Frontal cortex (tissue), 3 donors: ENCODE measurements at regions not wholly inside any gene's neighbourhood (a gene's known extent, or its start where the extent isn't known, plus 50 kb on each side); places are given as distances from the start of the nearest gene placed in this dataset.
"Not testable (repeated sequence)": the region's sequence is repeated elsewhere in the genome, so short reads cannot be mapped to it uniquely, and the experiment has no call there.

Experiments
- DNase-seq, 2 donors: peaks; one replicate each; pipeline ENCODE4 v3.0.0; 2012; ENCODE audit warnings: low spot score in 2 of 2
- FAIRE-seq: peaks from 2 replicates; lab custom pipeline; 2012; peaks lifted over from hg19 to GRCh38; lab: Jason Lieb, UNC
- donor health status: control.
- donor health status: control.
- donor health status: control.

DNA sequence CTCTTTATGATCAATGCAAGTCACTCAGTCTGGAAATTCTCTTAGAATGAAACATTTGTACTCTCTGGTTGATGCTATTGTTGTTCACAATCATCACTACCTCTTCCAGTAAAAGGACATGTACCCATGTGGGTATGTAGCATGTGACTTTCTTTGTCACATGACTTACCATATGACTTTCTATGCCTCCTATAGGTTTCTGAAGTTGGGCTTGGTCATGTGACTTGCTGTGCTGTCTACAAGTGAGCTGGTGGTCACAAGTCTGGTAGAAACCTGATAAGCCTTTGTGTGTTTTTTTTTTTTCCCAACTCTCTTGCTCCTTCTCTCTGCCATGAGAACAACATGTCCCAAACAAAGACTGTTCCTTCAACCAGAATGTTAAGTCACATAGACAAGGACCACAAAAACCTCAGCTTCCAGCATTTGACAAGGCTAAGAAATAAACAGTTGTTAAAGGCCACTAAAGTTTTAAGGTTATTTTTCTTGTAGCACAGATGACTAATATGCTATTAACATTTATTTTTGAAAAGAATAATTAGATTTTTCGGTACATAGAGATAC lies 379.2 kb upstream of the SLC35B3 start:
- no peak for DNase-seq
- no peak for FAIRE-seq

DNA sequence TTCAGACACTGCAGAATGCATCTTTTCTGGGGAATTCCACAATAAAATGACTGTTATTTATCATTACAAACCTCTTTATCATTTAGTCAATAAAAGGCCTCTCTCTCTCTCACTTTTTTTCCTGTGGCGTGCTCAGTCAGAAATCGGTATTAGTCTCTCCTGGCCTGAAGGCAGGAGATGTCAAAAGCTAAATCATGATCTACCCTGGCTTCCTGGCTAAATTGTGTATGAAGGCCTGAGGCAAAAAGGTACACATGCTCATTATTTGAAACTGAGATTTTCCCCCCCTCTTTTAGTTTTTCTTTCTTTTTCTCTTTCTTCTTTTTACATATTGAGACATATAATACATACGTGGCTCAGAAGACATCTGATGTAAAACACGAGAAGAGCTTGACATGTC lies 375.0 kb upstream of the SLC35B3 start:
- DNase-seq (no peak), FAIRE-seq (no peak)

DNA sequence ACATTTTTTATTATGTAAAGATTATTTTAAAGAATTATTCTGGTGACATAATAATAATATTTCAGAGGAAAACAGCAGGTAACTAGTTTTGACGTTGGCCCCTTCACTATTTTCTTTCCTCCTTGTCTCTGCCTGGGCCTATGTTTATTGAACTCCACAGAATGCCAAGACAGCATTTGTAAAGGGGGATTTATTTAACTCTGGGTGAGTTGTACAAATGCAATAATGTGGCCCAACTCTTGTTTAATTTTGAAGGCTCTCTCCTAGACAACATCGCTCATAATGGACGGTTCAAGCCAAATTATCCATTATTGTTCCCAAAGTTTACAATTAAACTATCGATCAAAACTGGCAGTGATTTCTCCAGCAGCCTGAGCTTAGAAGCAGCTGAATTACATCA lies 374.3 kb upstream of the SLC35B3 start:
- FAIRE-seq (no peak), DNase-seq (no peak)

DNA sequence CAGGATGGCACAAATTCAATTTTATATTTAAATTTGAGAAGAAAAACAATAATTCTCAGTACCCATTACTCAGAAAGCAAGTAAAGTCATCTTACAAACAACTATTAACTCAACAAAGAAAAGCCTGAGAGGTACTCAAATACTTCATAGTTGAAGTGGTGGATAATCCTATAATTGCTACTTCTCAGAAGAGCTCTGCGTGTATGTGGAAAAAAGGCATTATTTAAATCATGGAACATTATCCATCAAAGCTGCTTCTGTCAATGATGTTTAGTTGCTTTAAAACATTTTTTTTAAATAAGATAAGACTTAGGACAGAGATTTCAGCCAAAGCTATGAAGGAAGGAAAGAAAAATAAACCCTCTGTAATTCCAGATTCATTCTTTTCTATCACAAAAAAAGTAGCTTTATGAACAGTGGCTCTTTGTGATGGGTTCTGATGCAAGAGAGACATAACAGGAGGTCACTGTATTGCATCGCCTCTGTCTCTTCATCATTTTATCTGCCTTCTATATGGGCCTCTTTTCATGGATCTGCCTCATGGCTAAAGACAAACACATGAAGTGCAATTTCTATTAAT lies 367.9 kb upstream of the SLC35B3 start:
- DNase-seq = no peak
- no peak for FAIRE-seq

DNA sequence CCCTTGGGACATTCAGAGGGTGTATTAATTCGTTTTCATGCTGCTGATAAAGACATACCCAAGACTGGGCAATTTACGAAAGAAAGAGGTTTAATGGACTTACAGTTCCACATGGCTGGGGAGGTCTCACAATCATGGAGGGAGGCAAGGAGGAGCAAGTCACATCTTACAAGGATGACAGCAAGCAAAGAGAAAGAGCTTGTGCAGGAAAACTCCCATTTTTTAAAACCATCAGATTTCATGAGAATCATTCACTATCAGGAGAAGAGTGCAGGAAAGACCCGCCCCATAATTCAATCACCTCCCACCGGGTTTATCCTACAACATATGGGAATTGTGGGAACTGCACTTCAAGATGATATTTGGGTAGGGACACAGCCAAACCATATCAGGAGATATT lies 367.1 kb upstream of the SLC35B3 start:
- not testable (repeated sequence) for DNase-seq, FAIRE-seq

DNA sequence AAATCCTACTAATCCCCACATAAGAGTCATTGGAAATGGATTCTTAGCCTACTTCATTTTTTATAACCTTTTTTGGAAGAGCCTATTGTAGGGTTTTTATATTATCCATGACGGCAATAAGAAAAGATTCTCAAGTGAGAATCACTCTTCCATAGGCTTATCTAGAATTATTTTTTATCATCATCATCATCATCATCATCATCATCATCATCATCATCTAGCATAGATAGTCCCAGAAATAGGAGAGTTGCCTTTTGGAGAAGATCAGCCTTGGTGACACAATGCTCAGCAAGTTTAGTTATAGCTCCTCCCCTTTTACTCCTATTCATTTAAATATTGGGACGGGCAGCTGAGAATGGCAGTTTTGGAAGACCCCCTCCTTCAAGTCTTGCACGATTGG lies 359.1 kb upstream of the SLC35B3 start:
- no peak for DNase-seq
- FAIRE-seq = no peak

DNA sequence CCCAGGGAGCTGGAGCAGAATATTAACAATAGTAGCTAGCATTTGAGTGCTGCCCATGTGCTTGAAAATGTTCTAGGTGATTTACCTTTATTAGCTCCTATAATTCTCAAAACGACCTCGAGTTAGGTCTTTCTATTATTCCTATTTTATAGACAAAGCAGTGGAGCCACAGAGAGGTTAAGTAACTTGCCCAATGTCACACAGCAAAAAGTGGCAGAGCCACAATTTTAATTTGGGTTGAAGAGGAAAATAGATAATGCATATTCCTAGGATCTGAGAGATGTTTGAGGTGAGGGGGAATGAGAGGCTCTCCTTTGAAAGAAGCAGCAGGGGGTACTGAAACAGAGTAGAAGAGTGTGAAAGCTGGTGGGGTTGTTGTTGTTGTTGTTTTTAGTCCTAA lies 354.5 kb upstream of the SLC35B3 start:
- no peak for FAIRE-seq
- no peak for DNase-seq

DNA sequence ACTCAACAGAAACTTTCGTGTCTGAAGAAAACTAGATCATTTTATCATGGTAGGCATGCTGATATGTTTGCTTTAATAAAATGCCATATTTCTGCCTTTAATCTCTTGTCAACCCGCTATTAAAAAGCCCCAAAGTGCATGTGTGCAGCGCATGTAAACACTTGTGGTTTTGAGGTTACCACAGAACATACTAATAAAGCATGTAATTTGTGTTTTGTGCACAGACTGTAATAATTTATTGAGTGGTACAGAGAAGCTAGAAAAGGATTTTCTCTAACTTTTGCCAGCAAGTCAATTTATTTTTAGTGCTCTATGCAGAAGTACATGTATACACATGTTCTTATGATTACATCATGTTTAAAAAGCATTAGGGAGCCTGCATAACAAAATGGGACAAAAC lies 349.9 kb upstream of the SLC35B3 start:
- no peak for FAIRE-seq
- DNase-seq = no peak

DNA sequence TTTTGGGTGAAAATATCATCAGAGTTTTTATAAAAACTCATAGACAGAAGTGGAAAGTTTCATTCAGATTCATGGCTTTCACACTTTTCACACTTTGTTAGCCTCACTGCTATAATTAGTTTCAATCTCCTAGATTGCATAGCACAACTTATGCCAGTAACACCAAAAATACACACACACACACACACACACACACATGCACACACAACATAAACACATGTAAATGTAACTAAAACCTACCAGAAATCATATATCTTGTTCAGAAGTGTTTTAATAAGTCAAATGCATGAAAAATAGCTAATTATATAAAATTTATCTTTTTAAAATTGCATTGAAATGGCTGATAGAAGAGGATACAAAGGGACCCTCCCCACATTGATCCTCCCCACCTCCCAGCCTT lies 347.8 kb upstream of the SLC35B3 start:
- DNase-seq = no peak
- FAIRE-seq = no peak

DNA sequence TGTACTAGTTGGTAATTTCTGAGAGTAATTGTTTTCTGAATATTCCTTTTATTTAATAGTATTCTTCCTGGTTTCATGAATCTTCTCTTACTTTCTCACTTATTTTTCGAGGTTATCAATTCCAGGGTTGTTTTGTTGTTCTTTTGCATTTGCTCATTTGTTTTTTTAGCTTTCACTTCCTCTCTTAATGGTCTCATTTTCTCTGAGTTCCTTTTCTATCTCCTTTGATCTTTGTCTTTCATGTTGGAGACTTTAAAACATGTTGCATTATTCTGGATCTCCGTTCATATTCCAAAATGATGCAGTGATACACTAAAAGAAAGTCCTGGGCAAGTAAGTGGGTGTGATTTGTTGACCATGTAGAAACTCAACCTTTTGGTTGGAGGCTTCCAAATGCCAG lies 345.3 kb upstream of the SLC35B3 start:
- DNase-seq (no peak), FAIRE-seq (no peak)

DNA sequence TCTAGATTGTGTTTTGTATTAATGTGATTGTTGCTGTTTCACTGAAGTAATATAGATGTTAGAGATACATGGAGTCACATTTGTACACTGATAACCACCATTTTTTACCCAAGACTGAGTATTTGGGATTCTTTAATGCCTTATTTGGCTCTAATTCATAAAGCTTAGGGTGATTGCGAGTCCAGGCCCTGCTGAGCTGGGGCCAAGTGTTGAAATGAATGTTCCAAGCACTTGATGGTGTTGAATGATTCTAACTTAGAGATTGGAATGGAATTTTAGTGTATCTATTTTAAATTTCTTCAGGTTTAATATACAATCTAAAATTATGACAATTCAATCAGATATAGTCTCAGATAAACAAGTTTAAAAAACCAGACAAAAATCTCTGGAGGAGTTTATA lies 329.4 kb upstream of the SLC35B3 start:
- FAIRE-seq (no peak), DNase-seq (no peak)

DNA sequence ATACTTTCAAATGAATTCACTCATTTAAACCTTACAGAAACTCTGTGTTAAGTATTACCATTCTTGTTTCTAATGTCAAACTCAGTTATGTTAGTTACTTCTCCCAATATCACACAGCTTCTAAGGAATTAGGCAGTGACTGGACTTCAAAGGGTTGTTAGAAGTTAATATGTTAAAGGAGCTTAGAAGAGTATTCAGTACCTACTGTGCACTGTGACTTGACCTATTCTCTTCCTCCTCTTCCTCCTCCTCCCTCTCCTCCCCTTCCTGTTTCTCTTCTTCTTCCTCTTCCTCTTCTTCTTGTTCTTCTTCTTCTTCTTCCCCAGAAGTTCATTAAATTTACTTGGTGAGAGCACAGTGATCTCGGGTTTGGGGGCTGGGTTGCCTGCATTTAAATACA lies 325.6 kb upstream of the SLC35B3 start:
- FAIRE-seq (no peak), DNase-seq (no peak)

DNA sequence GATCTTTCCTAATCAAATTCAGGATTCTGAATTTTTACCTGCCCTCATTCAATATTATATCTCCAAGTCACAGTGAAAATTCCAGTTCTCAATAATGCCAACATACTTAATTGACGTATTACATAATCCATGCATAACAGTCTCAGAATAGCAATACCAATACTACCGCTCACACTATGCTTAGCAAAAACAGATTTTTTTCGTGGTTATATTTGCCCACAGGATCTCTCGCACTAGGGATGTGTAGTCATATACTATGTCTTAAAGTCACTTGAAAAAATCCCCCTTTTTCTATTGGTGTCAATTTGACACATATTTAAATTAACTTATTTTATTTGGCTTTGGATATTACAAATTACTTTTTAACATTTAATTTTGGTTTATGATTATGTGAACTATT lies 323.1 kb upstream of the SLC35B3 start:
- FAIRE-seq = no peak
- DNase-seq = no peak

DNA sequence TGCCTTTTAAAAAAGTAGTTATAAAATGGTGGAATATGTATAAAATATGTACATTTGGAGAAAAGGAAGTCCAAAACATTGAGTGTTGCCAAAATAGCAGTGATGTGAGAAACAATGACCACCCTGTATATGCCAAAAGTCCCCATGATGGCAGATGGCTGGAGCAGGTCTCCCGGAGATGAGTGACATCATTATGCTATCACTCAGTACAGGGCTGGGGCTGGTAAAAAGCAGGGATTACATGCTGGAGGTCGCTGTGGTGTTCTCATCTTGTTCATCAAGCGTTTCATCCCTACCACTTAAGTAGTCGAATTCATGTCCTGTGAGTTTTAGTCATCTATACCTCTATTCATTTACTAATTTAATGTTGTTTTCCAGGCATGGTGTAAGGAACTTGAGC lies 315.3 kb upstream of the SLC35B3 start:
- FAIRE-seq (no peak), DNase-seq (no peak)

DNA sequence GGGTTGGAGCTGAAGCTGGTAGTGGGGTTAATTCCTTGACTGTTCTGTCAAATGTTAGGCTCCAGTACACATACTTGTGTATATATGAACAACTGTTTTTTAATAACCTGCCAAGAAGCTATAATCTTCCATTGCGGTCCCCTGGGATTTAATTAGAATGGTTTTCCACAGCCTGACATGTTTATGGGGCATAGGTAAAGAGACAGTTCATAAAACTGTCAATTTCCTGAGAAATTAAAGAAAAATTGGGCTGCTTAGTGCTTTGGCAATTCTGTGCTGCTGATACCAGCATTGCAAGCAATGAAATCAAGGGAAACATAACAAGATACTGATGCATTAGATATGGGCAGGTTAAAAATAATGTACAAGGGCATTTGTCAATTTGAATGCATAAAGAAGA lies 314.1 kb upstream of the SLC35B3 start:
- no peak for FAIRE-seq

DNA sequence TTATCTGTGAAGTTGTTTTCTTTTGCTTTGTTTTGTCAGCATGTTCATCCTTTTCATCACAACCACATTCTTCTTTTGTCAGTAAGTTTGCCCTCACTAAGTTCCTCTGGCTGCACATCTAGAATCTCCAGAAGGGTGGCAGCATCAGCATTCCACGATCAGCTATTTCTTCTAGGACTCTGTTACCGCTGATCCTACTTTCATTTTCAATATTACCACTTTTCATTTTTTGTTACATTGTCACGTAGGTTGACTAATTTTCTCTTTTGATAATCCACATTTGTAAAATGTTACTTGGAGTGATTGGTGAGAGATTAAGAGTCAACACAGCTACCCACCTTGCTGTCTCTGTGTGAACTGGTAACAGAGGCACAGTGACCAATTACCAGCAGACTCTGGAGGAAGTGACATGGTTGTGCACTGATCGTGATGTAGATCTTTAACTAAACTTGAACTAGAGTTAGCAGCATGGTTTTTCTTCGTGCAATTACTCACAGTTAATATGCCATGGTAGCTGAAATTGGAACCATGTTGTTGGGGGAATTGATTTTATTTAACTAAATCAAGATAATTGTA lies 307.9 kb upstream of the SLC35B3 start:
- FAIRE-seq (no peak), DNase-seq (no peak)

More for the DNA sequence above, 314.1 kb upstream of the SLC35B3 start:
- DNase-seq = no peak

DNA sequence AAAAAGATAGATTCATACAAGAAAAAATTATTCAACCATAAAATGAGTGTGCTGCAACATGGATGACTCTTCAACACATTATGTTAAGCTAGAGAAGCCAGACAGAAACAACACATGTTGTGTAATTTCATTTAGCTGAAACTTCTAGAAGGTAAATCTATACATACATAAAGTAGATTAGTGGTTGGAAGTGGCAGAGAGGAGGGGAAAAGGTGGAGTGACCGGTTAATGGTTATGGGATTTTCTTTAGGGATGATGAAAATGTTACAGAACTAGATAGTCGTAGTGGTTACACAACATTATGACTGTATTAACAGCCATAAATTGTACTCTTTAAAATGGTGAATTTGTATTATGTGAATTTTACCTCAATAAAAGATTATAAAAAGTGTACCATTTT lies 304.1 kb upstream of the SLC35B3 start:
- no peak for DNase-seq
- no peak for FAIRE-seq

DNA sequence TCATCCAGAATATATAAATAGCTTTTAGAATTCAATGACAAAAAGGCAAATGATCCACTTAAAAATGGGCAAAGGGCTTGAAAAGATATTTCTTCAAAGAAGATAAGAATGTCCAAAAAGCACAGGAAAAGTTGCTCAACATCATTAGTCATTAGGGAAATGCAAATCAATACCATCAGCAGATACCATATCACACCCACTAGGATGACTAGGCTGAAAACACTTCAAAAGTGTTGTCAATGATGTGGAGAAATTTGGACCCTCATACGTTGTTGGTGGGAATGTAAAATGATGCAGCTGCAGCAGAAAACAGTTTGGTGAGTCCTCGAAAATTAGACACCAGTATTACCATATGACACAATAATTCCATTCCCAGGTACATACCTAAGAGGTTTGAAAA lies 303.6 kb upstream of the SLC35B3 start:
- DNase-seq (no peak), FAIRE-seq (no peak)

DNA sequence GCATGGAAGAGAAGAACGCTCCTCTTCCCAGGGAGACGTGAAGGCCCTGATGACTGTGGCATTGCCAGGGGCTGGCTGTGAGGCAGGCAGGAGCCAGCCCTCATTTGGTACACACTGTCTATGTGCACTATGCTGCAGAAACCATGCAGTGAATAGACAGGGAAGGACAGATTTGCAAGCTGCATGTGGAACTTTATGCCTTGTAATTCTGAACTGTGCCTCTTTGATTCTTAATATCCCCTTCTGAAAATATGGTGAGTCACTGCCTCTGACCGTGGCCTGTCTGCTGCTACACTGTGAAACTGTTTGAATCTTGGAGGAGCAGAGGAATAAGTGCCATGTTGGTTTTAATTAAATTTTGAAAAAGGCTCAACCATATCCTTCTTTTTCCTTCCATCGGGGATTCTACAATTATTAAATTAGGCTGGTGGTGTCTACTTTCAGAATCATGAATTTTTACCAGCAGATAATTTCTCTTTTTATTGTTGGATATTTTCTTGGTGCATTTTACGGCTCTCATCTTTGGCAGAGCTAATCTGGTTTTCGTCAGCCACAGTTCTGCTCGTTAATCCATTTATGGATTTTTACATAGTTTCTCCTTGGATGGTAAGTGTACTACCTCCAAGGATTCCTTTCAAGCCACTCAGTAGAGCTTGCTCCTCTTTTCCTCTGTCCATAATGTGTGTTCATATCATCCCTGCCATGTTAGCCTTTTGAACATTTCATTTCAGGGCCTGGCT lies 301.0 kb upstream of the SLC35B3 start:
- FAIRE-seq (no peak), DNase-seq (no peak)

DNA sequence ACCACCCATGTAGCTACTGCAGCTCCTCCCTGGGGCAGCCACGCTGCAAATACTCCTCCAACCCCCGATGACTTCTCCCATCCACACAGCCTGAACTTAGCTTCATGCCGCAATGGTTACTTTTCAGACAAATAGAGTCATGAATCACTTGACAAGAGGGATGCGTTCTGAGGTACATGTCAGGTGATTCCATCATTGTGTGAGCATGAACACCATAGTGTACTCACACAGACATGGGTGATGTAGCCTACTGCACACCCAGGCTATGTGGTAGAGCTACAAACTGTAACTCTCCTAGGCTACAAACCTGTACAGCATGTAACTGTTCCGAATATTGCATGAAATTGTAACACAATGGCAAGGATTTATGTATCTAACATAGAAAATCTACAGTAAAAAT lies 298.5 kb upstream of the SLC35B3 start:
- FAIRE-seq (no peak), DNase-seq (no peak)

DNA sequence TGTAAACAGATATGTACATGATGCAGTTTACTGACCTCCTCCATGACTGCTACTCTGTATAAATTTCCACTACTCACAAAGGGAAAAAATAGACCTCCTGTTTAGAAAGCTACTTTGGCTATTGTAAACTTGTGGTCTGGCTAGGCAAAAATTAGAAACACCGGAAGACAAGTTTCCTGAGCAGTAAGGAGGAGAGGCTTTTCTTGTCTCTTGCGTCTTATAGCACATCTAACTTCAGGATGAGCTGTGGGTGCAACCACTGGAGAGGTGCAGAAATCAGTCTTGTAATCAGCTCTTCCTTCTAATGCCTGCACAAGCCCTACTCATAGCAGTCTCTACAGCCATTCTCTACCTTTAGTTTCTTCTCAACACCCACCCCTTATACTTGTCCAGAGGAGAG lies 296.5 kb upstream of the SLC35B3 start:
- DNase-seq (no peak), FAIRE-seq (no peak)
